ENCODE measurements at regions not wholly inside any gene's neighbourhood (a gene's known extent, or its start where the extent isn't known, plus 50 kb on each side); places are given as distances from the start of the nearest gene placed in this dataset.

- no peak overlapping the region for H2AFZ ChIP-seq (ENCODE audit: low read length)
- no peak overlapping the region for H3K4me3 ChIP-seq (ENCODE audit: extremely low read depth in 1 of 4, insufficient read depth in 2 of 4, low read depth in 3 of 4, low read length in 4 of 4)
- no peak overlapping the region for H2BK5ac ChIP-seq (ENCODE audit: low read depth, low read length)
- no peak overlapping the region for H3K4me2 ChIP-seq (ENCODE audit: insufficient read depth in 1 of 2, low read depth in 2 of 2, low read length in 2 of 2)
- peaks cover 5 to 10% of the 10 kb centered on the region in 2 experiments; a peak in 3 of 4 replicates for H3K9me3 ChIP-seq (ENCODE audit: insufficient read depth in 2 of 2, low read depth in 1 of 2, low read length in 1 of 2)
- H3K18ac ChIP-seq (ENCODE audit: extremely low read depth, low read length), result no peak overlapping the region
- no peak overlapping the region for H3K23ac ChIP-seq (ENCODE audit: insufficient read length)
- TF ChIP-seq RAD21 (IDR thresholded peaks at IDR 0.05 in 1 of 2, conservative IDR thresholded peaks at IDR 0.05 in 1 of 2; ENCODE audit: low read depth in 2 of 2, low read length in 2 of 2) (peak; percentile 12 to 21; a peak in 2 of 4 replicates), YY1 (IDR thresholded peaks at IDR 0.05; ENCODE audit: low read depth, low read length) (no peak)
- no peak overlapping the region for H4K91ac ChIP-seq (replicated peaks; ENCODE audit: insufficient read length, low read length)
- H3K23me2 ChIP-seq (ENCODE audit: low read depth, low read length), result no peaks in the 10 kb centered on the region
- no peaks in the 10 kb centered on the region; a peak in 1 of 8 replicates for H3K36me3 ChIP-seq (ENCODE audit: control insufficient read depth in 2 of 4, insufficient read depth in 4 of 4, low read length in 3 of 4)
- H3K4me1 ChIP-seq (replicated peaks in 1 of 4; ENCODE audit: control insufficient read depth in 3 of 4, insufficient read depth in 4 of 4, low read length in 3 of 4), result no peaks in the 10 kb centered on the region
- no peak overlapping the region for H4K5ac ChIP-seq (ENCODE audit: insufficient read length, low read depth, low read length)
- WGBS, 2 experiments (ENCODE audit: extremely low coverage in 1 of 2, insufficient coverage in 1 of 2, insufficient read length in 1 of 2, insufficient replicate concordance in 2 of 2, low coverage in 1 of 2, low lambda C conversion rate in 2 of 2, missing lambda C conversion rate in 1 of 2), result 96% methylated on average over 2 of the region's 2 CpGs; no CpG with 5 or more reads in 1 of the 2 experiments
- H3K56ac ChIP-seq (replicated peaks; ENCODE audit: insufficient read length, low read depth, low read length), result no peak overlapping the region
- H2BK120ac ChIP-seq (replicated peaks; ENCODE audit: low read depth, low read length), result no peak overlapping the region
- no peaks in the 10 kb centered on the region for H4K20me1 ChIP-seq (replicated peaks in 1 of 2; ENCODE audit: control insufficient read depth in 1 of 2, insufficient read depth in 2 of 2, low read length in 2 of 2)
- H3K4ac ChIP-seq (replicated peaks; ENCODE audit: insufficient read length, low read depth, low read length), result no peak overlapping the region
- no peak overlapping the region for H2BK12ac ChIP-seq (ENCODE audit: low read depth, low read length)
- no peak overlapping the region for H3K9ac ChIP-seq (replicated peaks in 1 of 4; ENCODE audit: extremely low read depth in 1 of 4, low read depth in 3 of 4, low read length in 3 of 4)
- ChIA-PET CTCF (ENCODE audit: partially characterized antibody) (no interaction called here), POLR2A (ENCODE audit: partially characterized antibody) (no interaction called here)
- no peaks in the 10 kb centered on the region for H3K79me2 ChIP-seq (ENCODE audit: control insufficient read depth in 1 of 2, insufficient read depth in 2 of 2, low read length in 2 of 2)
- H2BK20ac ChIP-seq (ENCODE audit: low read length), result no peak overlapping the region
- no peaks in the 10 kb centered on the region for H3K79me1 ChIP-seq (ENCODE audit: low read depth, low read length)
- H2AK5ac ChIP-seq (ENCODE audit: low read depth, low read length), result no peak overlapping the region
- H3K27me3 ChIP-seq (replicated peaks in 1 of 4; ENCODE audit: control insufficient read depth in 3 of 4, extremely low read depth in 1 of 4, insufficient read depth in 3 of 4, low read length in 3 of 4), result no peaks in the 10 kb centered on the region
- no peak overlapping the region for H3K14ac ChIP-seq (ENCODE audit: insufficient read length)
- DNase-seq (ENCODE audit: low read depth in 1 of 2, low spot score in 2 of 2) (no peak), FAIRE-seq (no peak)
- H2BK15ac ChIP-seq (ENCODE audit: low read length), result no peak overlapping the region
- H4K8ac ChIP-seq (ENCODE audit: extremely low read depth, insufficient read depth, low read length), result no peak overlapping the region
- no peak overlapping the region for H3K27ac ChIP-seq (ENCODE audit: low read depth, low read length)
Observed at GRCh38 chr1:81174811-81175476, 625.8 kb upstream of the ADGRL2 start.

Measured in H1 (cell line).